ENCODE measurements at regions not wholly inside any gene's neighbourhood (a gene's known extent, or its start where the extent isn't known, plus 50 kb on each side); places are given as distances from the start of the nearest gene placed in this dataset.

- TF ChIP-seq, protein P1, sequence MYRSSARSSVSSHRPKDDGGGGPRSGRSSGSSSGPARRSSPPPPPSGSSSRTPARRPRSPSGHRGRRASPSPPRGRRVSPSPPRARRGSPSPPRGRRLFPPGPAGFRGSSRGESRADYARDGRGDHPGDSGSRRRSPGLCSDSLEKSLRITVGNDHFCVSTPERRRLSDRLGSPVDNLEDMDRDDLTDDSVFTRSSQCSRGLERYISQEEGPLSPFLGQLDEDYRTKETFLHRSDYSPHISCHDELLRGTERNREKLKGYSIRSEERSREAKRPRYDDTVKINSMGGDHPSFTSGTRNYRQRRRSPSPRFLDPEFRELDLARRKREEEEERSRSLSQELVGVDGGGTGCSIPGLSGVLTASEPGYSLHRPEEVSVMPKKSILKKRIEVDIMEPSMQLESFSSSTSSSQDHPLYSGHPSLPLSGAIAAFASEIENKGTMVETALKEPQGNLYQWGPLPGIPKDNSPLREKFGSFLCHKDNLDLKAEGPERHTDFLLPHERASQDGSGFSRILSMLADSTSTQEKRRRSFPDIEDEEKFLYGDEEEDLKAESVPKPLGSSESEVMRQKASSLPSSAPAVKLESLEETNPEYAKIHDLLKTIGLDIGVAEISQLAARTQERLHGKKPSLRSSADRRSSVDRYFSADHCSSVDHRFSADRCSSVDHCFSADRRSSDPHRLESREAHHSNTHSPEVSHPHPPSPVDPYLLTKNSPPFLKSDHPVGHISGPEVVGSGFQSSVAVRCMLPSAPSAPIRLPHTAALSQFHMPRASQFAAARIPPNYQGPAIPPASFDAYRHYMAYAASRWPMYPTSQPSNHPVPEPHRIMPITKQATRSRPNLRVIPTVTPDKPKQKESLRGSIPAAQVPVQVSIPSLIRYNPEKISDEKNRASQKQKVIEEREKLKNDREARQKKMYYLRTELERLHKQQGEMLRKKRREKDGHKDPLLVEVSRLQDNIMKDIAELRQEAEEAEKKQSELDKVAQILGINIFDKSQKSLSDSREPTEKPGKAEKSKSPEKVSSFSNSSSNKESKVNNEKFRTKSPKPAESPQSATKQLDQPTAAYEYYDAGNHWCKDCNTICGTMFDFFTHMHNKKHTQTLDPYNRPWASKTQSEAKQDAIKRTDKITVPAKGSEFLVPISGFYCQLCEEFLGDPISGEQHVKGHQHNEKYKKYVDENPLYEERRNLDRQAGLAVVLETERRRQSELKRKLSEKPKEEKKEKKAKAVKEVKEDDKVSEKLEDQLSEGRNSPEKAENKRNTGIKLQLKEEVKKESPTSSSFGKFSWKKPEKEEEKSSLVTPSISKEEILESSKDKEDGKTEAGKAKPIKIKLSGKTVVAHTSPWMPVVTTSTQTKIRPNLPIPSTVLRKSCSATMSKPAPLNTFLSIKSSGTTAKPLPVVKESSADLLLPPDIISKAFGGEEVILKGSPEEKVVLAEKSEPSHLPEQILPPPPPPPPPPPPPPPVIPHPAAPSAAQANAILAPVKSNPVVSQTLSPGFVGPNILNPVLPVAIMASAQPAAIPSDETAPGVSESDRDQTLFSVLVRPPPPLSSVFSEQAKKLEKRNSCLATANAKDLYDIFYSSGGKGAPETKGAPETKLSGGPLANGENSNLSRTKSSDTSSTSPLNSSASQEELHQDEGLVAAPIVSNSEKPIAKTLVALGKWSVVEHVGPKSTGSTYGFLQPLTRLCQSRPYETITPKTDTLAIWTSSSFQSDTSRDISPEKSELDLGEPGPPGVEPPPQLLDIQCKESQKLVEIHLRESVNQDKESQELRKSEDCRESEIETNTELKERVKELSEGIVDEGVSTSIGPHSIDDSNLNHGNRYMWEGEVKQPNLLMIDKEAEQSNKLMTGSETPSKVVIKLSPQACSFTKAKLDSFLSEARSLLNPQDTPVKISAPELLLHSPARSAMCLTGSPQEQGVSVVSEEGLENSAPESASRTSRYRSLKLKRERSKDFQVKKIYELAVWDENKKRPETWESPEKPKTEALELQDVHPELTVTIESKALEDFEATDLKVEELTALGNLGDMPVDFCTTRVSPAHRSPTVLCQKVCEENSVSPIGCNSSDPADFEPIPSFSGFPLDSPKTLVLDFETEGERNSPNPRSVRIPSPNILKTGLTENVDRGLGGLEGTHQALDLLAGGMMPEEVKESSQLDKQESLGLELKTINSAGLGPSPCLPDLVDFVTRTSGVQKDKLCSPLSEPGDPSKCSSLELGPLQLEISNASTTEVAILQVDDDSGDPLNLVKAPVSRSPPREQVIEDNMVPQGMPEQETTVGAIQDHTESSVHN (IDR thresholded peaks at IDR 0.05; ENCODE audit: borderline replicate concordance in 1 of 2, low read depth in 1 of 2): peak; percentile 41 to 51; a peak in 1 of 4 replicates
- no peak for TF ChIP-seq POLR2H (tag; IDR thresholded peaks at IDR 0.05; ENCODE audit: low read depth)
- peak; percentile 48; the same call in 1 of the 2 replicates for TF ChIP-seq BHLHE40 (IDR thresholded peaks at IDR 0.05; ENCODE audit: low read length)
- 0 out of 2 replicates have a peak, but pooled peaks have one; percentile 37 for TF ChIP-seq ZSCAN29 (IDR thresholded peaks at IDR 0.05)
- no peak for TF ChIP-seq RB1 (IDR thresholded peaks at IDR 0.05; ENCODE audit: low read depth)
- peak; percentile 96 for TF ChIP-seq MTA2 (IDR thresholded peaks at IDR 0.05; ENCODE audit: low read depth)
- TF ChIP-seq DDX20 (tag; IDR thresholded peaks at IDR 0.05; ENCODE audit: low read depth): no peak
- 0 out of 2 replicates have a peak, but pooled peaks have one; percentile 35 for TF ChIP-seq ZKSCAN8 (CRISPR knock-in tag; IDR thresholded peaks at IDR 0.05)
- peak; percentile 75 for TF ChIP-seq RBBP5 (IDR thresholded peaks at IDR 0.05; ENCODE audit: borderline replicate concordance, insufficient read depth, low read length, poor library complexity, severe bottlenecking)
- TF ChIP-seq ZNF146 (CRISPR knock-in tag; IDR thresholded peaks at IDR 0.05; ENCODE audit: unreplicated experiment): no peak
- TF ChIP-seq SOX6 (IDR thresholded peaks at IDR 0.05): peak; percentile 98
- TF ChIP-seq ZFX (CRISPR knock-in tag; IDR thresholded peaks at IDR 0.05): peak; percentile 61; the same call in 1 of the 2 replicates
- peak in 1 of 2 experiments; percentile 90; a peak in 2 of 4 replicates for TF ChIP-seq ZMIZ1 (IDR thresholded peaks at IDR 0.05; ENCODE audit: low read depth in 2 of 2, low read length in 2 of 2)
- TF ChIP-seq NFE2 (IDR thresholded peaks at IDR 0.05; ENCODE audit: low read depth): 0 out of 2 replicates have a peak, but pooled peaks have one; percentile 24
- TF ChIP-seq NBN (IDR thresholded peaks at IDR 0.05; ENCODE audit: low read depth): peak; percentile 88
- TF ChIP-seq MTA3 (IDR thresholded peaks at IDR 0.05; ENCODE audit: borderline replicate concordance): peak; percentile 60; the same call in 1 of the 2 replicates
- peak; percentile 57 for TF ChIP-seq MTA1 (IDR thresholded peaks at IDR 0.05; ENCODE audit: borderline replicate concordance)
These were observed 177.2 kb upstream of the TAB2 start (continued) for GRCh38 chr6:149140137-149140909.
